ENCODE measurements at regions not wholly inside any gene's neighbourhood (a gene's known extent, or its start where the extent isn't known, plus 50 kb on each side); places are given as distances from the start of the nearest gene placed in this dataset.

DNA sequence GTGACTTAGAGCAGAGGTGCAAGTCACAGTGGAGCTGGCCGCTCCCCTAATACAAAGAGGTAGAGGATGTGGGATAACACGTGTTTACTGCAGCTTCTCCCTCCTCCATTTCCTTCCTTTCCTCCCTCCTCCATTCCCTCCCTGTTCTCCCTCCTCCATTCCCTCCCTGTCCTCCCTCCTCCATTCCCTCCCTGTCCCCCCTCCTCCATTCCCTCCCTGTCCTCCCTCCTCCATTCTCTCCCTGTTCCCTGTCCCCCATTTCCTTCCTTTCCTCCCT, 124.0 kb downstream of the CRYAA start:
- TF ChIP-seq EZH2 (IDR thresholded peaks at IDR 0.05; ENCODE audit: borderline replicate concordance, insufficient read depth, low read depth, low read length, poor library complexity, severe bottlenecking), result no peak
- TF ChIP-seq, protein P1, sequence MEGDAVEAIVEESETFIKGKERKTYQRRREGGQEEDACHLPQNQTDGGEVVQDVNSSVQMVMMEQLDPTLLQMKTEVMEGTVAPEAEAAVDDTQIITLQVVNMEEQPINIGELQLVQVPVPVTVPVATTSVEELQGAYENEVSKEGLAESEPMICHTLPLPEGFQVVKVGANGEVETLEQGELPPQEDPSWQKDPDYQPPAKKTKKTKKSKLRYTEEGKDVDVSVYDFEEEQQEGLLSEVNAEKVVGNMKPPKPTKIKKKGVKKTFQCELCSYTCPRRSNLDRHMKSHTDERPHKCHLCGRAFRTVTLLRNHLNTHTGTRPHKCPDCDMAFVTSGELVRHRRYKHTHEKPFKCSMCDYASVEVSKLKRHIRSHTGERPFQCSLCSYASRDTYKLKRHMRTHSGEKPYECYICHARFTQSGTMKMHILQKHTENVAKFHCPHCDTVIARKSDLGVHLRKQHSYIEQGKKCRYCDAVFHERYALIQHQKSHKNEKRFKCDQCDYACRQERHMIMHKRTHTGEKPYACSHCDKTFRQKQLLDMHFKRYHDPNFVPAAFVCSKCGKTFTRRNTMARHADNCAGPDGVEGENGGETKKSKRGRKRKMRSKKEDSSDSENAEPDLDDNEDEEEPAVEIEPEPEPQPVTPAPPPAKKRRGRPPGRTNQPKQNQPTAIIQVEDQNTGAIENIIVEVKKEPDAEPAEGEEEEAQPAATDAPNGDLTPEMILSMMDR (IDR thresholded peaks at IDR 0.05), result no peak

Data from B cell (primary cell).